SKM-1 treated with dmso at 0.1 percent for 144 hours (cell line): ENCODE measurements at regions not wholly inside any gene's neighbourhood (a gene's known extent, or its start where the extent isn't known, plus 50 kb on each side); places are given as distances from the start of the nearest gene placed in this dataset.
"Not testable (repeated sequence)": the region's sequence is repeated elsewhere in the genome, so short reads cannot be mapped to it uniquely, and the experiment has no call there.

Experiments
- DNase-seq: peaks from one replicate; lab custom pipeline; 2025; ENCODE audit not compliant: unreplicated experiment; lab: John Stamatoyannopoulos, UW

DNA sequence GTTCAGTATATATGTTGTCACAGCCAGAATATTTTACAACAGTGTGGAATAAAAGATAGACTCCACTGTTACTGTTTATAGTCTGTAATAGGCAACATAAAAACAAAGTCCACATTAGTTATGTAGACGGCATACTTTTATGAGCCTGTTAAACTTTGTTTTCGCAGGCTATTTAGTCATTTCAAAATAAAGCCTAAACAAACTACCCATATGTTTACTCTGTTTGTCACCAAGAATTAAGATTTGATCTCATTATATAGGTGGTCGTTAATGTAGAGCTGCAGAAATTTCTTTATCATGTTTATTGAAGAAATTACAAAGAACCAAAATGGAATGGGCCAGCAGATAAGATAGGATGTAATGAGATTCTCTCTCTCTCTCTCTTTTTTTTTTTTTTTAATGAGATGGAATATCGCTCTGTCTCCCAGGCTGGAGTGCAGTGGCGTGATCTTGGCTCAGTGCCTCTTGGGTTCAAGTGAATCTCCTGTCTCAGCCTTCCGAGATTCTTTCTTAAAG lies 943.8 kb upstream of the SOX9 start:
- DNase-seq: no peak

DNA sequence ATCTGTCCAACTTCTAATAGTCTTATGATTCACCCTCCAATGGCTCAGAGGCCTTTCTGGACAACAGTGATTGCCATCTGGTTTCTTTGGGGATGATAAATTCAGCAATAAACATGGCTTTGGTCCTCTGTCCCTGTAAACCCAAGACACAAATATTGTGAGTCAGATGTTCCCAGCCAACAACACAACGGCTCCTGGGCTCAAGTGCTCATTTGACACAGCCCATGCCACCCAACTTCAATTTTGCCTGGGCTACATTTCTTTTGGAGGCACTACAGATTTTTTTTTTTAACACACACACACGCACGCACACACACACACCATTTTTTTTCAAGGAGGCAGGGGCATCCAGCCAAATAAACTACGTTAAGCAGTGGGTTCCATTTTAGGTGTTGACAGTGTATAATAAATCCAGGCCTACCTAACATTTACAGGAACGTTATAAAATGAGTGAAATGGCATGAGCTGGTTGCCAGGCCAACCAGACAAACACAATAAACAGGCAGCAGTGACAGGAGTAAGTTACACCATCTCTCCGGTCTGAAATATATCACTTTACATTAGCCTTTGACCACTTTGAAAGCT lies 939.9 kb upstream of the SOX9 start:
- DNase-seq: no peak

DNA sequence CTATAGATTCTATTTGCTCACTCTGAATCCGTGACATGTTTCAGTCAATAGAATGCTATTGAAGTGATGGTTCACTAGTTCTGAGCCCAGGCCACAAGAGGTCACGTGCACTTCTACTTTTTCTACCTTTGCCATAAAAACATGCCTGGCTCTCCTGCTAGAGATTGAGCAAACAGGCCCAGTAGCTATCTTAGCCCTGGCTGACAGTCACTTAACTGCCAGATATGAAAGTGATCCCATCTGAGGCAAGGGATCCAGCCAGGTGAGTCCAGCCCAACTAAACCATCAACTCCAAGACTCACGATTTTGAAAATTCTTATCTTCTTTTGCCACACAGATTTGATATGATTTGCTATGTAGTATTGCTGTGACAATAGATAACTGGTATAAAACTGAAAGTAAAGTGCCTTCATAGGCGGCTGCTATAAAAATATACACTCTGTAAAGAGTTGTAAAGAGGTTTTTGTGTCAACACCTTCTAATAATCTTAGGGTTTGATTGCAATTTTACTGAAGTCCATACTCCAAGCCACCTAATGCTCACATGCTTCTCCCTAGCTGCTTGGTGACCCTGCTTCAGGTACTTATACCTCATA lies 937.7 kb upstream of the SOX9 start:
- no peak for DNase-seq

DNA sequence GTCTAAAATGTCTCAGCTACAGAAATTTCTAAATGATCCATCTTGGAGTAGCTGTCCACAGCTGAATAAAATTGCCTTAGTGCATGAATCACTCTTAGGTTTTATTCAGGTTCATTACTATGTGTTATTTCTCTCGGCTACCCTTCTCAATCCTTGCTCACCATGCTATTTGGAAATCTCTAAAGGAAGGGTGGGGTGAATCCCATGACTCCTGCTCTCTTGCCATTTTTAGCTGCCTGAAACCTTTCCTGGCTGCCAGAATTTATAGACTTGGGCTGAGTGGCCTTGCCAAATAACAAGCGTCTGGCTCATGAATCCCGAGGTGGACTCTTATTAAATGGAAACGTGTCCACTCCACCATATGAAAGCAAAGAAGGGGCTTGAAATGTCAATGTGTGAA lies 936.1 kb upstream of the SOX9 start:
- DNase-seq: no peak

DNA sequence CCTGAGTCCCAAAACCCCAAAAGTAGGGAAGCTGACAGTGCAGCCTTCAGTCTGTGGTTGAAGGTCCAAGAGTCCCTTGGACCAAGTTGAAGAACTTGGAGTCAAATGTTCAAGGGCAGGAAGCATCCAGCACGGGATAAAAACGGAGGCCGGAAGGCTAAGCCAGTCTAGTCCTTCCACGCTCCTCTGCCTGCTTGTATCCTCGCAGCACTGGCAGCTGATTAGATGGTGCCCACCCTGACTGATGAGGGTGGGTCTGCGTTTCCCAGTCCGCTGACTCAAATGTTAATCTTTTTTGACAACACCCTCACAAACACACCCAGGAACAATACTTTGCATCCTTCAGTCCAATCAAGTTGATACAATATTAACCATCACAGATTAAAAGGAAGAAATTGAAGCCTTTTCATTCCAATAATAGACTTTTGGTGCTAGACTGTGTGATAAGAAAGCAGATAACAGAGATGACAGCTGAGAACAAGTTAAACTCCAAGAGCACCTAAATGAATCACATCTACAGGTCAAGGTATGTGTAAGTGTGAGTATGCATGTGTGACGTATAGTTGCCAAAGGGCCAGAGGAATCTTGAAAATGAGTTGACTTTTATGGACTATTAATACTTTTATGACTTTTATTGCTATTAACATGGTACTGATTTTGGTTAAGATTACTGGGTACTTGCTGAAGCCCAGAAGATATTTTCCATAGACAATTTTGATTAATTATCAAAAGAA lies 933.5 kb upstream of the SOX9 start:
- DNase-seq: no peak

DNA sequence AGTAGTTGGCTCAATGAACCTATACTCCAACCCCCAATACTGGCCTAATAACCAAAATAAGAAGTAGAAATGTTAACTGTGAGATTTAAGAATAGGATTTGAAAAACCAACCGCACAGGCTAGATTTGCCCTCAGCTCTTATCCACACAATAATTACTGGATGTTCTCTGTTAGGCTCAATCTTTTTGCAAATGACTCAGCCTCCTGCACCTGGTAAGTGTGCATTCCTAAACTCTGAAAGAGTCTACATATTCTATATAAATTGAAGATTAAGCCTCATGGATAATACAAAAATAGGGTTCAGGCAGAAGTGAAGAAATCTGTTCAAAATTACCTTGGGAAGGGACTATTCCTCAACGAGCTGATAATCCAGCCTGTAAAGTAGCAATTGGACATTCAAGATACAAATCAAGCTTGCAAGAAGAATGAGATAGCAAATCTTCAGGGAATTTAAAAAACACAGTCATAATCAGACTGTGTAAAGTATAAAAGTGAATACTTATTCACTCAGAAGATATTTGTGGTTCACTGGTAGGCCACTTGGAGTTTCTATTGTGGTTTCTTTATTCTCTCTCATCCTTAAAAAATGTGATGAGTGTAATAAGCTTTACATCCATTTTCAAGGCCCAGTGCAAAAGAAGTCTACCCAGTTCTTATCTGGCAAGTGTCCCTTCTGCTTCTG lies 931.9 kb upstream of the SOX9 start:
- no peak for DNase-seq

DNA sequence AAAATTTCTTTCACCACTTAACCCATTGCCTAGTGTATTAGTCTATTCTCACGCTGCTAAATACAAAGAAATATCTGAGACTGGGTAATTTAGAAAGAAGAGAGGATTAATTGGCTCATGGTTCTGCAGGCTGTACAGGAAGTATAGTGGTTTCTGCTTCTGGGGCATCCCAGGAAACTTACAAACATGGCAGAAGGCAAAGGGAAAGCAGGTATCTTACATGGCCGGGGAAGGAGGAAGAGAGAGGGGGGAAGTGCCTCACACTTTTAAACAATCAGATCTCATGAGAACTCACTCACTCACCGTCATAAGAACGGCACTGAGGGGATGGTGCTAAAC lies 931.4 kb upstream of the SOX9 start:
- no peak for DNase-seq

DNA sequence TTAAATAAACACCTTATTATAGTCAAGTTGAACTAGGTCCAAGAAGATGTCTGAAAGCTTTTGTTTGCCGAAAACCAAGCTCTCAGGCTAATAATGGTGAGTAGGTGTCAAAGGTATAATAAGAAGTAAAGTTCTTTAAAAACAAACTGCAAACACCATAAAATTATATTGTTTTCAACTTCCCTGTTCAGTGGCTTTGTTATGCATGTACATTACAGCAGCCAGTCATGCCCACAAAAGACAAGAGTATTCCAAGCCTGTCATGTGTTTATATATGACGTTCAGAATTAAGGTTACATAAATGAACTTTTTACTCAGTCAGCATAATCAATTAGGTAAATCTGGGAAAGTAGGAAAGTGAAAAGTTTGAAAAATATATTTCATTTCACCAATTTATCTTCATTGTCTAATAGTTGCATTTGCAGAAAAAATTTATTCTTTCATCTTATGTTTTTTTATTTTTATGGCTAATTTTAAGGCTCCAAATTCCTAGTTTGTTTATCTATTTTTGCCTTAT lies 928.7 kb upstream of the SOX9 start:
- DNase-seq: no peak

DNA sequence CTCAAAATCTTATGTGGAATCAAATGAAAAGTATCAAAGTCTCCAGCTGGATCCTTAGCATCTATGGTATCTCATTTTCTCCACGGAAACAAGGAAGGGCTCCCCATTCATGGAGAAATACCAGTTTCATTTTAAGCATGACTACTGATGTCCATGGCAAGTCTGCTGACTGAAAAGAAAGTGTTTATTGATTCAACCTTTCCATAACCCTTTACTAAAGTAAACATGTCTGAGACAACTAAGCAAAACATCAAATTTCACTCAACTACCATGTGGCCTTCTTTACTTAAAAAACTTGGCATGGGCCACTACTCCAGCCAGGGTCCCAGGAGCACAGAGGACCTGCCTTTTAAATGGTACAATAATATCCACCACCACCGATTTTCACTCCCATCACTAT lies 928.0 kb upstream of the SOX9 start:
- no peak for DNase-seq

DNA sequence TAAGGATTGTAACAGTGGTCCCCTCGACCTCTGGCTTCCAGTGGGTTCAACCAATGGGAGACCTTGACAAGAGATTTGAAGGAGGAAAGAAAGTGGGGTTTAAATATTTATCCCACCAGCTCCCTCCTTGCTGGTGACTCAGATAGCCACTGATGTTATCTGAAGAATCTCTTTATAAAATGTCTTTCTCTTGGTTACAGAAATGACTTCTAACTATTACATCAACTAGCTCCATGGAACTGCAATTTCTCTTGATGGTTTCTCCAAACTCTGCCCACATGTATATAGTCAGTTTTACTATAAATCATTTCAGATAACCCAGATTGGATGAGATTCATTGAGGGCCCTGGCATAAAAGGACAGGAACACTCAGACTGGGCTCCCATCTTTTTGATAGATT lies 920.2 kb upstream of the SOX9 start:
- no peak for DNase-seq

DNA sequence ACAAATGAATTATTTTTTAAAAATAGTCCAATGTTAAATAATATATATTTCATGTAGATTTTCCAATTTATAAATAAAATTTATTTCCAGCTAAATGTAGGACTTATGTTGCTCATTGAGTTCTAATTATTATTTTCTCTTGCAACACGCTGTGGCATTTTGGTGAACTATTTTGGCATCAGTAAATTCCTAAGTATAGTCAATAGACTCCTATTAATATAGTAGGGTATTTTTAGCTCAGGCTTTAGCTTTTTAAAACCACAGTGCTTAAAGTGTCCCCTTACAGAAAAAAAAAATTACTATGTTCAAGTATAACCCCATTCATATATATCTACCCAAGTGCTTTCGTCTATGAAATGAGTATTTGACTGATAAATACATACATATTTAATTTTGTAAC lies 919.2 kb upstream of the SOX9 start:
- DNase-seq: no peak

DNA sequence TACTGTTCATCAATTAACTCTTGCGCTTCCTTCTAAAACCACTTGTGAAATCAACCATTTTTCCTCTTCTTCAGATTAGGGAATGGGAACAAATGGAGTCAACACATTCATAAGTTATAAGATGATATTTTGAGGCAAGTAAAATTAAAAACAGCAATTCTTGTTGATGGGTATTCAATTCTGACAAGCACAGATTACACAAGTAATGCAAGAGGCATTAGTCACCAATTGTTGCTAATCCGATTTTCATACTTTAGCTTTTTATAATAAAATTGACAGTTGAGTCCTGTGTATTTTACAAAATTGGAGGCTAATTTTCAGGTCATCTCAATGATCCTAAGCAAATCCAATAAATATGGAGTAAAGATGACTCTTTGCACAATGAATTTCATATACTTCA lies 918.4 kb upstream of the SOX9 start:
- DNase-seq: no peak

DNA sequence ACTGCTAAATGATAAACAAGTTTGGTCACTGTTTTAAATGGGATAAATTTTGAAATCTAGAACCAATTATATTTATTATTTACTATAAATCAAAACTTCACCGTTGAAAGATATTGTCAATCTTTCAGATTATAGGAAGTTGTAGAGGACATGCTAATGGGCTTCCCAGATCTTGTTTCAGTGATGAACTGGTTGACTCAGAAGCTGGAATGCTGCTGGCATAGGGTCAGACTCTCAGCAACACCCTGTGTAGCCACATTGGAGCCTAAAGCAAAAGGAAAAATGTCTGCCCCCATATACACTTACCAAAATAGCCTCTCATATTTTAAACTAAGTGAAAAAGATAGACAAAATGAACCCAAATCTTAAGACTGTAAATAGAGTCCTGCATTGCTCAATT lies 916.9 kb upstream of the SOX9 start:
- DNase-seq: no peak

DNA sequence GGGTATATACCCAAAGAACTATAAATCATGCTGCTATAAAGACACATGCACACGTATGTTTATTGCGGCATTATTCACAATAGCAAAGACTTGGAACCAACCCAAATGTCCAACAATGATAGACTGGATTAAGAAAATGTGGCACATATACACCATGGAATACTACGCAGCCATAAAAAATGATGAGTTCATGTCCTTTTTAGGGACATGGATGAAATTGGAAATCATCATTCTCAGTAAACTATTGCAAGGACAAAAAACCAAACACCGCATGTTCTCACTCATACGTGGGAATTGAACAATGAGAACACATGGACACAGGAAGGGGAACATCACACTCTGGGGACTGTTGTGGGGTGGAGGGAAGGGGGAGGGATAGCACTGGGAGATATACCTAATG lies 914.9 kb upstream of the SOX9 start:
- DNase-seq: not testable (repeated sequence)

DNA sequence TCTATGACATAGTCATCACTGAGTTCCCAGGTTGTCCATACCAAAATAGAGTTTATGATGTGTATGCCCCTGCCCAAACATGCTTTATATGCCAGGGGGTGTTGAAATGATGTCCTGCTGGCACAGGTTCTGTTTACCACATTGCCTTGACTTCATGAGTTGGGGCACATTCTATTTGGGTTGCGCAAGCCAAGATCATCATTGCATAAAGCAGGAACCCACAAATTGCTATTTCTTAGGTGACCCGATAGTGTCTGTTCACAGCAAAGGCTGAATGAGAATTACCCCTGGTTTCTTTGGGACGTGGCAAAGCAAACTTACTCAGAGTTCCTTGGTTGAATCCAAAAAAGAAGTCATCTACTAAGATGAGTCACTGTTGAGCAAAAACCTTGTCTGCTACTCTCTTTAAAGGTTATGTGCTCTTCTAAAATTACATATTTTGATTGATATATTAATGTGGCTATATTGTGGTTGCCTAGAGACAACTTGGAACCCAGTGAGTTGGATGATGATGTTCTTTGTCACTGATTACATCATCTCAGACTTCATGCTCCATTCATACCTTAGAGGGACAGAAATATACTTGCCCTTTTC lies 912.6 kb upstream of the SOX9 start:
- no peak for DNase-seq

DNA sequence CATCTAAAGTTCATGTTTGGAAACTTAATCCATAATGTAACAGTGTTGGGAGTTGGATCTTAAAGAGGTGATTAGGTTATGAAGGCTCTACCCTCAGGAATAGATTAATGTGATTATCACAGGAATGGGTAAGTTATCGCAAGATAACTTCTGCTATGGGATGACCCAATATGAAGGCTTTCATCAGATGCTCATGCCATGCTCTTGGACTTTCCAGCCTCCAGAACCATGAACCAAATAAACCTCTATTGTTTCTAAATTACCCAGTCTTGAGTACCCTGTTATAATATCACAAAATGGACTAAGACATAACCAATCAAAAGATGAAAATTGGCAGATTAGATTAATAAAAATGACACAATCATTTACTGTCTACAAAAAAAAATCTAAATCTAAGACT lies 906.9 kb upstream of the SOX9 start:
- no peak for DNase-seq

DNA sequence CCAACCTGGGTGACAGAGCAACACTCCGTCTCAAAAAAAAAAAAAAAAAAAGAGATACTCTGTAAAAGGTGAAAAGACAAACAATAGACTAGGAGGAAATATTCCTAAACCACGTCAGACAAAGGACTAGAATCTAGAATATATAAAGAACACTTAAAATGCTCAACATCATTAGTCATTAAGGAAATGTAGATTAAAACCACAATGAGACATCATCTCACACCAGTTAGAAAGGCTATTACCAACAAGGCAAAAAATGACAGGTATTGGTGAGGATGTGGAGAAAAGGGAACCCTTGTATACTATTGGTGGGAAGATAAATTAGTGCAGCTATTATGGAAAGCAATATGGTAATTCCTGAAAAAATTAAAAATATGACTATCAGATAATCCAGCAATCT lies 903.1 kb upstream of the SOX9 start:
- no peak for DNase-seq

DNA sequence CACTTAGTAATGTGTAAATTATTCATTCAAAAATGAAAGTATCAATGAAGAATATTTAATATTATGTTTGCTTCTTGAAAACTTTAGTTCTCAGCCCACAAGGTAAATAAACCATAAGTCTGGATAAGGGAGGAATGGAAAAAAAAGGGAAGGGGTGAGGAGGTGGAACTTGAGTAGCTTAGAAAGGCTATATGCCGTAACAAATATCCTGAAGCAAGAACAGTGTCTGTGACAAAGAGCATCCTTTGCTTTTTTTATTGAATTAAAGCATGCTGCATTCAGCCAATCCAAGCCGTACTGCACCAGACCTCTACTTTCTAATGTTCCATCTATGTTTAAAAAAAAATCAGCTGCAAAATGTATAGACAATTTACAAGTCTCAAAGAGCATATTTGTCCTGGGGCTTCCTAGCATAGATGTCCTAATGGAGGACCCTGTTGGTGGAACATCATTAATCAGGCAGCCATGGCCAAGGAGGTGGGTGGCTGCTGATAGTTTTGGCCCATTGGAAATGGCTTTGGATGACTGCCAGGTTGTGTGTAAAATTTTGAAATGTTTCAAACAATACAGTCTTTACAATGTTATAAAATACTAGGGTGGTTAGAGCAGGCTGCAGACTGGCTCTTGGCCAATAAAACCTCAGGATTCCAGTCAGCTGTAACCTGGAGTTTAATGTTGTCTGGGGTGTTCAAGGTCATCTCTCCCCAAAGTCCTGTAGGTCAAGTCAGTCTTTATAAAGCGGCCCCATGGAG lies 895.8 kb upstream of the SOX9 start:
- no peak for DNase-seq

DNA sequence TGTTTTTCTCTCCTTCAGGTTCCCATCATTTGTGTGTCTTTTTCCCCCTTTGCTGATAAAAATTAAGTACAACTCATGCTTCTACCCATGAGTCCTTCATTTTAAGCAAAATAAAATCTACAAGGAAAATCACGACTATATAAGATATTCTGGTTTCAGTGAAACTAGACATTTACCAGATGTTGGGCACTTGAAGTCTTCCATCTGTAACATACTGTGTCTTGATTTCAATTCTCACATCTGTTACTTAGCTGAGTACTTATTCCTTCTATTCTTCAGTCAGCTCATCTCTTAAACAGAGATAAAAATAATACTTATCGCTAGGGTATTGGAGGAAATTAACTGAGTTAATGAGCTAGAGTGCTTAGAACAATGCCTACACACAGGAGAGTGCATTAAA lies 893.0 kb upstream of the SOX9 start:
- no peak for DNase-seq

DNA sequence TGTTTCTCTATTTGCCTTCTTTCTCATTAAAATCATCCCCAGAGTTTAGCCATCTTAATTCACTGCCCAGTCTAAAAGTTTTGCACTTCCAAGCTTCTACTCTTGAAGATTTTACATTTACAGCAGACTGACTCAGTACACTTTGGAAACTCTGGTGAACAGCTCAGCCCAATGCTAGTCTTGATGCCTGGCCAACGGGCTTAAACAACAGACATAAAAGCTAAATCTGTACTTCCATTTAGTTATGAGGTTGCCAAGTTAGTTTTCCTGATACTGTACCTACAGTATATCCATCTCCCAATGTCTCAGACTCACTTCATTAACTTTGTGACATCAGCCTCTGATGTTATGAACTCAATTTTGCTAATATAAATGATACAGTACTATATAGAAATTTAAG lies 891.8 kb upstream of the SOX9 start:
- no peak for DNase-seq
